HG02798 (cell line): ENCODE measurements at regions not wholly inside any gene's neighbourhood (a gene's known extent, or its start where the extent isn't known, plus 50 kb on each side); places are given as distances from the start of the nearest gene placed in this dataset.
"Not testable (repeated sequence)": the region's sequence is repeated elsewhere in the genome, so short reads cannot be mapped to it uniquely, and the experiment has no call there.

Source experiments
- ATAC-seq: cut with Tn5 transposase; IDR thresholded peaks from one replicate; pipeline ENCODE4 v1.9.1; 2021; ENCODE audit warnings: mild to moderate bottlenecking; ENCODE audit not compliant: unreplicated experiment, poor library complexity

GRCh38 chr2:34547900-34548299 is 948.8 kb upstream of the FAM98A start:
- no peak for ATAC-seq

- no peak for ATAC-seq
Observed at GRCh38 chr2:34547340-34547739, 948.2 kb upstream of the FAM98A start.

GRCh38 chr2:34545486-34546136 is 946.5 kb upstream of the FAM98A start:
- no peak for ATAC-seq

- ATAC-seq: no peak
Observed at GRCh38 chr2:34534761-34535160, 935.7 kb upstream of the FAM98A start.

GRCh38 chr2:34534341-34534740 is 935.2 kb upstream of the FAM98A start:
- ATAC-seq: no peak

GRCh38 chr2:34533585-34534183 is 934.6 kb upstream of the FAM98A start:
- no peak for ATAC-seq

- no peak for ATAC-seq
Observed at GRCh38 chr2:34529965-34530364, 930.9 kb upstream of the FAM98A start.

GRCh38 chr2:34523958-34524514 is 924.9 kb upstream of the FAM98A start:
- no peak for ATAC-seq

- no peak for ATAC-seq
Observed at GRCh38 chr2:34519659-34520058, 920.6 kb upstream of the FAM98A start.

- ATAC-seq: no peak
Observed at GRCh38 chr2:34498561-34498960, 899.5 kb upstream of the FAM98A start.

- not testable (repeated sequence) for ATAC-seq
Observed at GRCh38 chr2:34494192-34494591, 895.1 kb upstream of the FAM98A start.

- no peak for ATAC-seq
Observed at GRCh38 chr2:34492561-34493455, 893.7 kb upstream of the FAM98A start.

- ATAC-seq: no peak
Observed at GRCh38 chr2:34486965-34487364, 887.9 kb upstream of the FAM98A start.

GRCh38 chr2:34481542-34481941 is 882.4 kb upstream of the FAM98A start:
- no peak for ATAC-seq

GRCh38 chr2:34480366-34480765 is 881.3 kb upstream of the FAM98A start:
- ATAC-seq: no peak

GRCh38 chr2:34475156-34475555 is 876.1 kb upstream of the FAM98A start:
- no peak for ATAC-seq

- no peak for ATAC-seq
Observed at GRCh38 chr2:34474646-34475045, 875.5 kb upstream of the FAM98A start.

- no peak for ATAC-seq
Observed at GRCh38 chr2:34447097-34447496, 848.0 kb upstream of the FAM98A start.

- ATAC-seq: no peak
Observed at GRCh38 chr2:34423301-34423700, 824.2 kb upstream of the FAM98A start.

GRCh38 chr2:34419856-34420255 is 820.8 kb upstream of the FAM98A start:
- no peak for ATAC-seq

GRCh38 chr2:34416856-34417255 is 817.8 kb upstream of the FAM98A start:
- no peak for ATAC-seq
